GM21529 (cell line): ENCODE measurements at regions not wholly inside any gene's neighbourhood (a gene's known extent, or its start where the extent isn't known, plus 50 kb on each side); places are given as distances from the start of the nearest gene placed in this dataset.

Source experiments
- ATAC-seq: cut with Tn5 transposase; IDR thresholded peaks from one replicate; pipeline ENCODE4 v1.9.1; 2021; ENCODE audit not compliant: unreplicated experiment

- no peak for ATAC-seq
These were observed 854.4 kb downstream of the SQOR start for GRCh38 chr15:46489276-46489675.

- no peak for ATAC-seq
These were observed 861.8 kb downstream of the SQOR start for GRCh38 chr15:46496491-46497115.

- ATAC-seq = no peak
These were observed 867.8 kb downstream of the SQOR start for GRCh38 chr15:46502667-46503066.

GRCh38 chr15:46518381-46518780 lies 883.6 kb downstream of the SQOR start:
- ATAC-seq = no peak

GRCh38 chr15:46523701-46524100 lies 888.9 kb downstream of the SQOR start:
- no peak for ATAC-seq

GRCh38 chr15:46525984-46526725 lies 891.3 kb downstream of the SQOR start:
- no peak for ATAC-seq

- ATAC-seq = no peak
These were observed 891.9 kb downstream of the SQOR start for GRCh38 chr15:46526726-46527110.

GRCh38 chr15:46543626-46544025 lies 908.8 kb downstream of the SQOR start:
- ATAC-seq = no peak

GRCh38 chr15:46548989-46549388 lies 914.2 kb downstream of the SQOR start:
- ATAC-seq = no peak

GRCh38 chr15:46552316-46552715 lies 917.5 kb downstream of the SQOR start:
- no peak for ATAC-seq

GRCh38 chr15:46555547-46555946 lies 920.7 kb downstream of the SQOR start:
- no peak for ATAC-seq

GRCh38 chr15:46556010-46556409 lies 921.2 kb downstream of the SQOR start:
- ATAC-seq = no peak

GRCh38 chr15:46556559-46557379 lies 921.9 kb downstream of the SQOR start:
- no peak for ATAC-seq

GRCh38 chr15:46567968-46568367 lies 933.1 kb downstream of the SQOR start:
- no peak for ATAC-seq

- ATAC-seq = no peak
These were observed 935.0 kb downstream of the SQOR start for GRCh38 chr15:46569781-46570180.

GRCh38 chr15:46576646-46577395 lies 942.0 kb downstream of the SQOR start:
- ATAC-seq = no peak

GRCh38 chr15:46577767-46578166 lies 942.9 kb downstream of the SQOR start:
- ATAC-seq = no peak

GRCh38 chr15:46580487-46580886 lies 945.7 kb downstream of the SQOR start:
- no peak for ATAC-seq

GRCh38 chr15:46580924-46581323 lies 946.1 kb downstream of the SQOR start:
- no peak for ATAC-seq

- no peak for ATAC-seq
These were observed 954.3 kb downstream of the SQOR start for GRCh38 chr15:46589088-46589487.

GRCh38 chr15:46591462-46591861 lies 956.6 kb downstream of the SQOR start:
- ATAC-seq = no peak
